Bronchial epithelial cell (primary cell): ENCODE measurements at regions not wholly inside any gene's neighbourhood (a gene's known extent, or its start where the extent isn't known, plus 50 kb on each side); places are given as distances from the start of the nearest gene placed in this dataset.

Source experiments
- DNase-seq: peaks from one replicate; pipeline ENCODE4 v3.0.0-alpha.2; 2010; ENCODE audit warnings: low read depth
- FAIRE-seq: peaks from 2 replicates; lab custom pipeline; 2011; peaks lifted over from hg19 to GRCh38; lab: Jason Lieb, UNC
- H3K27me3 ChIP-seq: 2 replicates; pipeline ENCODE4 v1.5.1; 2011; ENCODE audit warnings: low read length; ENCODE audit not compliant: control insufficient read depth, insufficient read depth
- H3K36me3 ChIP-seq: 2 replicates; pipeline ENCODE4 v1.5.1; 2011; ENCODE audit warnings: low read length; ENCODE audit not compliant: control insufficient read depth, insufficient read depth
- H3K4me3 ChIP-seq: 2 replicates; pipeline ENCODE4 v1.5.1; 2011; ENCODE audit warnings: mild to moderate bottlenecking, low read depth, low read length, control low read depth
- CTCF ChIP-seq: IDR thresholded peaks from 2 replicates; pipeline ENCODE4 v1.5.1; 2011; ENCODE audit warnings: mild to moderate bottlenecking, moderate library complexity, low read length, control low read depth, inconsistent platforms; ENCODE audit not compliant: insufficient read depth, severe bottlenecking

GRCh38 chr3:74862476-74862875 lies 248.0 kb upstream of the CNTN3 start:
- H3K4me3 ChIP-seq, result no peak overlapping the region
- H3K27me3 ChIP-seq, result no peaks in the 10 kb centered on the region
- FAIRE-seq (no peak), DNase-seq (no peak)
- no peak for TF ChIP-seq CTCF
- H3K36me3 ChIP-seq, result no peaks in the 10 kb centered on the region

- FAIRE-seq (no peak), DNase-seq (no peak)
- H3K27me3 ChIP-seq, result no peaks in the 10 kb centered on the region
- TF ChIP-seq CTCF, result no peak
- no peak overlapping the region for H3K4me3 ChIP-seq
- no peaks in the 10 kb centered on the region for H3K36me3 ChIP-seq
Observed at GRCh38 chr3:74861211-74861610, 246.8 kb upstream of the CNTN3 start.

DNA sequence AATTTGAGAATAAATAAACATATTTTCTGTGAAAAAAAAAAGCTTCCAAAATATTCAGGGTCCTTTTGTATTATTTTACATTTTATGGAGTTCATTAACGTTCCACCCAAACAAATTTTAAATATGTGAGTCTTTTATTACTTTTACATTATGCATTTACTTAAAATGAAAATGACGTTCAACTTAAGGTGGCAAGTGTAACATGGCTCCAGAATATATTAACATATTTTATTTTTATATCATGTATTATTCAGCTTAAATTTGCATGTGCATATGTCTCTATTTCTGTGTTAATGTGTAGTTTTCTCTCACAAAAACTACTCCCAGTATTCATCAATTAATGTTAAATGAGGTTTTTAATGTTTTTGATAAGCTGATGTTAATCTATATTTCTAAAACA lies 243.6 kb upstream of the CNTN3 start:
- H3K27me3 ChIP-seq, result no peaks in the 10 kb centered on the region
- TF ChIP-seq CTCF, result no peak
- no peak overlapping the region for H3K4me3 ChIP-seq
- no peaks in the 10 kb centered on the region for H3K36me3 ChIP-seq
- DNase-seq (no peak), FAIRE-seq (no peak)

- FAIRE-seq (no peak), DNase-seq (no peak)
- Histone ChIP-seq H3K4me3 (no peak overlapping the region), H3K27me3 (no peaks in the 10 kb centered on the region), H3K36me3 (no peaks in the 10 kb centered on the region)
- no peak for TF ChIP-seq CTCF
Observed at GRCh38 chr3:74850381-74850780, 235.9 kb upstream of the CNTN3 start.

- no peaks in the 10 kb centered on the region for H3K36me3 ChIP-seq
- DNase-seq, result no peak
- H3K27me3 ChIP-seq, result no peaks in the 10 kb centered on the region
- TF ChIP-seq CTCF, result no peak
- H3K4me3 ChIP-seq, result no peak overlapping the region
- FAIRE-seq, result no peak
Observed at GRCh38 chr3:74847093-74847492, 232.6 kb upstream of the CNTN3 start.

DNA sequence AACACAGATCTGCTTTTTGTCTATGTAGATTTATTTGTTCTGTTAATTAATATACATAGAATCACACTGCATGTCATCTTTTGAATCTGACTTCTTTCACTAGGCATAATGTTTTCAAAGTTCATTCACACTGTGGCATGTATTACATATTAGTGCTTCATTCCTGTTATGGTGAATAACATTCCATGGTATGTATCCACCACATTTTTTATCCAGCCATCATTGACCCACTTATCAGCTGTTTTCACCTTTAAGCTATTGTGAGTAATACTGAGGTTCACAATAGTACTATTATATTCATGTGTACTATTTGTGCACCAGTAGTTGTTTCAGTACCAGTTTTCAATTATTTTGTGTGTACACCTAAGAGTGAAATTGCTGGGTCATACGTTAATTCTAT lies 230.6 kb upstream of the CNTN3 start:
- FAIRE-seq, result no peak
- Histone ChIP-seq H3K4me3 (no peak overlapping the region), H3K36me3 (no peaks in the 10 kb centered on the region), H3K27me3 (no peaks in the 10 kb centered on the region)
- DNase-seq, result peak; percentile 76
- TF ChIP-seq CTCF, result no peak
